ENCODE measurements at regions not wholly inside any gene's neighbourhood (a gene's known extent, or its start where the extent isn't known, plus 50 kb on each side); places are given as distances from the start of the nearest gene placed in this dataset.
"Not testable (repeated sequence)": the region's sequence is repeated elsewhere in the genome, so short reads cannot be mapped to it uniquely, and the experiment has no call there.

GRCh38 chr13:106088085-106088484 lies 447.4 kb downstream of the EFNB2 start:
- TF ChIP-seq POLR2A (IDR thresholded peaks at IDR 0.05; ENCODE audit: low read depth, low read length) (no peak), POU2F2 (IDR thresholded peaks at IDR 0.05; ENCODE audit: low read depth, low read length) (no peak)
- no peak for FAIRE-seq
- no peak for DNase-seq (ENCODE audit: insufficient read length, low spot score)

DNA sequence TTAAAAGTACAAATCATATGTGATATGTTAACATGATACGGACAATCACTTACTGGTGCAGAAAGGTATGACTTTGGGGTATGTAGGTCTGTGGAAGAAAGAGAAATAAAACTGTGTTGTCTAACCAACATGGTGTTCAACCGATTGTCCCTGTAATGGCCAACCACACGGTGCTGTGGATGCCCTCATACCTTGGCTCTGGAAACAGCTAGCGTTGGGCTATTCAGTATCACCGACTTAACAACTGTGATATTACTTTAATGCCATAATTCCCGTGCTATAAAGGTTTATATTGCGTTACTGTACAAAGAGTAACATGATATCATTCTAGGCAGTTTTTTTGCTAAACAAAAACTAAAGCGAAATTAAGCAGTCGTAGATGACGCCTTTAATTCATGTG lies 448.3 kb downstream of the EFNB2 start:
- DNase-seq (ENCODE audit: insufficient read length, low spot score) (no peak), FAIRE-seq (no peak)
- TF ChIP-seq POLR2AphosphoS5 (IDR thresholded peaks at IDR 0.05; ENCODE audit: low read depth, low read length) = no peak
- TF ChIP-seq POU2F2 (IDR thresholded peaks at IDR 0.05; ENCODE audit: low read depth, low read length) = no peak
- TF ChIP-seq SPI1 (IDR thresholded peaks at IDR 0.05; ENCODE audit: low read depth, low read length) = no peak
- TF ChIP-seq POLR2A (IDR thresholded peaks at IDR 0.05; ENCODE audit: low read depth, low read length) = no peak
- TF ChIP-seq TAF1 (IDR thresholded peaks at IDR 0.05; ENCODE audit: low read depth, low read length) = no peak
- TF ChIP-seq PAX5 (IDR thresholded peaks at IDR 0.05; ENCODE audit: insufficient read depth, low read length, severe bottlenecking) = no peak

DNA sequence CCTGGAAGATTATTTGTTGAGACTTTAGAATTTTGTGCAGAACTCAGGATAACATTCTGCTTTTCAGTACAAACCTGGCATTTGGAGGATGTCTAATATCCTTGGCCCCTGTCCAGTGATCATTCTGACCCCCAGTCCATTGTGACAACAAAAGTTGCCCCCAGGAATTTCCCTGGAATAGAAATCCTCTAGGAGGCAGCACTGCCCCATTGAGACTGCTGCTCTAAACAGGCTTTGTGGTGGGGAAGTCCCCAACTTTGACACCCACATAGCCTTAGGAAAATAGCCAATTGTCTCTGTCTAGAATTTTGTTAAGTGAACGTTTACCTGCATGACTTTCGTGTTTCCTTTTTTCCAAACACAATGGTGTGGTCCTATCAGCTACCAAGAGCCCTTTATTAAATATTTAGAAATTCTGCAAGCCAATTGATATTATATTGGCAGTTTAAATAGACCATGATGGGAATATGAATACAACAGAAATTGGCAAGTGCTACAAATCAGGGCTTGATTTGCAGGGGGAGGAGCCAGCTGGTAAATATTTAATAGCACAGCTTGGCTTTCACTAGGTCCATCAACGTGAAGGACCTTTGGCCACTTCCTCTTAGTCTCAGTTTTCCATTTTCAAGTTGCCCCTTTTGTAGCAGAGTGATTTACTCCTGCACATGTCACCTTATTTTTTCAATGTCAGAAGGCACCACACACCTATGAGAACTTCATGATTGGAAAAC lies 451.7 kb downstream of the EFNB2 start:
- DNase-seq (ENCODE audit: insufficient read length, low spot score) (no peak), FAIRE-seq (no peak)
- TF ChIP-seq TAF1 (IDR thresholded peaks at IDR 0.05; ENCODE audit: low read depth, low read length) = no peak
- TF ChIP-seq POLR2A (IDR thresholded peaks at IDR 0.05; ENCODE audit: low read depth, low read length) = no peak
- TF ChIP-seq POLR2AphosphoS5 (IDR thresholded peaks at IDR 0.05; ENCODE audit: low read depth, low read length) = no peak
- no peak for TF ChIP-seq POU2F2 (IDR thresholded peaks at IDR 0.05; ENCODE audit: low read depth, low read length)
- TF ChIP-seq PAX5 (IDR thresholded peaks at IDR 0.05; ENCODE audit: insufficient read depth, low read length, severe bottlenecking) = no peak
- no peak for TF ChIP-seq SPI1 (IDR thresholded peaks at IDR 0.05; ENCODE audit: low read depth, low read length)

DNA sequence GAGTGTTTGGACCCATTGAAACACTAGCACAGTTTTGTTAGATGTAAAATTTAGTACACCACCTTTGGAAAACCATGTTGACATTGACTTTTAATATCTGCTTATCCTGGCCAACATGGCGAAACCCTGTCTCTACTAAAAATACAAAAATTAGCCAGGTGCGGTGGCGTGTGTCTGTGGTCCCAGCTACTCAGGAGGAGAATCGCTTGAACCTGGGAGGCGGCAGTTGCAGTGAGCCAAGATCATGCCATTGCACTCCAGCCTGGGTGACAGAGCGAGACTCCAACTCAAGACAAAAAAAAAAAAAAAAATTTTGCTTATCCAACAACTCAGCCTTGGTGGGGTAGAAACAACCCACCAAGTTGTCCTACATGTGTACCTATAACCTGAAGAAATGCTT lies 454.2 kb downstream of the EFNB2 start:
- DNase-seq (ENCODE audit: insufficient read length, low spot score); FAIRE-seq: not testable (repeated sequence)

- FAIRE-seq = no peak
Measured at GRCh38 chr13:106078191-106078590, 457.3 kb downstream of the EFNB2 start.

GRCh38 chr13:106077017-106077416 lies 458.4 kb downstream of the EFNB2 start:
- FAIRE-seq (no peak), DNase-seq (ENCODE audit: insufficient read length, low spot score) (no peak)
- no peak for TF ChIP-seq TAF1 (IDR thresholded peaks at IDR 0.05; ENCODE audit: low read depth, low read length)
- no peak for TF ChIP-seq POU2F2 (IDR thresholded peaks at IDR 0.05; ENCODE audit: low read depth, low read length)
- TF ChIP-seq PAX5 (IDR thresholded peaks at IDR 0.05; ENCODE audit: insufficient read depth, low read length, severe bottlenecking) = no peak
- no peak for TF ChIP-seq POLR2AphosphoS5 (IDR thresholded peaks at IDR 0.05; ENCODE audit: low read depth, low read length)
- no peak for TF ChIP-seq POLR2A (IDR thresholded peaks at IDR 0.05; ENCODE audit: low read depth, low read length)
- TF ChIP-seq SPI1 (IDR thresholded peaks at IDR 0.05; ENCODE audit: low read depth, low read length) = no peak

More at GRCh38 chr13:106078191-106078590, 457.3 kb downstream of the EFNB2 start:
- TF ChIP-seq POLR2AphosphoS5 (IDR thresholded peaks at IDR 0.05; ENCODE audit: low read depth, low read length) (no peak), POU2F2 (IDR thresholded peaks at IDR 0.05; ENCODE audit: low read depth, low read length) (no peak), TAF1 (IDR thresholded peaks at IDR 0.05; ENCODE audit: low read depth, low read length) (no peak), POLR2A (IDR thresholded peaks at IDR 0.05; ENCODE audit: low read depth, low read length) (no peak), PAX5 (IDR thresholded peaks at IDR 0.05; ENCODE audit: insufficient read depth, low read length, severe bottlenecking) (no peak), SPI1 (IDR thresholded peaks at IDR 0.05; ENCODE audit: low read depth, low read length) (no peak)
- DNase-seq (ENCODE audit: insufficient read length, low spot score) = no peak

GRCh38 chr13:106072014-106072413 lies 463.4 kb downstream of the EFNB2 start:
- no peak for DNase-seq (ENCODE audit: insufficient read length, low spot score)
- FAIRE-seq = no peak
- TF ChIP-seq POLR2A (IDR thresholded peaks at IDR 0.05; ENCODE audit: low read depth, low read length) (no peak), TAF1 (IDR thresholded peaks at IDR 0.05; ENCODE audit: low read depth, low read length) (no peak), SPI1 (IDR thresholded peaks at IDR 0.05; ENCODE audit: low read depth, low read length) (no peak)

GRCh38 chr13:106063591-106064313 lies 471.7 kb downstream of the EFNB2 start:
- DNase-seq (ENCODE audit: insufficient read length, low spot score) = no peak
- no peak for FAIRE-seq
- TF ChIP-seq PAX5 (IDR thresholded peaks at IDR 0.05; ENCODE audit: insufficient read depth, low read length, severe bottlenecking) (no peak), POLR2A (IDR thresholded peaks at IDR 0.05; ENCODE audit: low read depth, low read length) (no peak), POU2F2 (IDR thresholded peaks at IDR 0.05; ENCODE audit: low read depth, low read length) (no peak), TAF1 (IDR thresholded peaks at IDR 0.05; ENCODE audit: low read depth, low read length) (no peak), SPI1 (IDR thresholded peaks at IDR 0.05; ENCODE audit: low read depth, low read length) (no peak), POLR2AphosphoS5 (IDR thresholded peaks at IDR 0.05; ENCODE audit: low read depth, low read length) (no peak)

DNA sequence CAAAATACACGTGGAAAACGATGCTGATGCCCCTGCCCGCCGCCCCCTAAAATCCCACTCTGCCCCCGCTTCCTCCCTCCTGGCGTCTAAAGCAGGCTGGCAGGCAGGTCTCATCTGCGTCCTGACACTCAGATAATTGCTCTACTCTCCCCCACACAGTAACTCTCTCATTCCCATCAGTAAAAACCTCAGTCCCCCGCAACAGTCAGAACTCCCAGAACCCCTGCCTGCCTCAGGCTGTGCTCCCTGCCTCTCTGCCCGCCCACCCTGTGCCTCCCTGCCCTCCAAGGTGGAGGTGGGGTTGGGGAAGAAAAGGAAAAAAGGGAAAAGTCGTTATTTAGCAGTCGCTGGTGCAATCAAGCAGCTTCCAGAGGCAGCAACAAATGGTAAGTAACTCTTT lies 473.7 kb downstream of the EFNB2 start:
- TF ChIP-seq POU2F2 (IDR thresholded peaks at IDR 0.05; ENCODE audit: low read depth, low read length) (no peak), PAX5 (IDR thresholded peaks at IDR 0.05; ENCODE audit: insufficient read depth, low read length, severe bottlenecking) (no peak), POLR2AphosphoS5 (IDR thresholded peaks at IDR 0.05; ENCODE audit: low read depth, low read length) (no peak), TAF1 (IDR thresholded peaks at IDR 0.05; ENCODE audit: low read depth, low read length) (no peak), SPI1 (IDR thresholded peaks at IDR 0.05; ENCODE audit: low read depth, low read length) (no peak), POLR2A (IDR thresholded peaks at IDR 0.05; ENCODE audit: low read depth, low read length) (no peak)
- no peak for FAIRE-seq
- DNase-seq (ENCODE audit: insufficient read length, low spot score) = no peak

DNA sequence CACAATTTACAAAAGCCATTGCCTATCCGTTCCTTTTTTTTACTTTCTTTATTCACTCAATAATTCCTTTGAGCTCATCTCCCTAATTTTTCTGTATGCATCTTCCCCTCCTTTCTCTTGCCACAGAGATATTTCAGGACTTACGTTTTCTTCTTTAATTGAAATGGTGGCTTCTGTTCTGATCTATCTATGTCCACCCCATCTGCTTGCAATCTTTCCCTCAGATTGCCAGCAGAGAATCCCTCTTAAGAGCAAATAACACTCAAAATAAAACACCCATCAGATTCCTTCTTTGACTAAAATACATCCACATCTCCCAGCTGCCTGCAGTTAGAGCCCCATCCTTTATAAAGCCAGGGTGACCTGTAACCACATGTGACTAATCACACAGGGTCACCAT lies 478.6 kb downstream of the EFNB2 start:
- DNase-seq (ENCODE audit: insufficient read length, low spot score) (no peak), FAIRE-seq (no peak)
- TF ChIP-seq TAF1 (IDR thresholded peaks at IDR 0.05; ENCODE audit: low read depth, low read length) (no peak), PAX5 (IDR thresholded peaks at IDR 0.05; ENCODE audit: insufficient read depth, low read length, severe bottlenecking) (no peak), POLR2AphosphoS5 (IDR thresholded peaks at IDR 0.05; ENCODE audit: low read depth, low read length) (no peak), POLR2A (IDR thresholded peaks at IDR 0.05; ENCODE audit: low read depth, low read length) (no peak), SPI1 (IDR thresholded peaks at IDR 0.05; ENCODE audit: low read depth, low read length) (no peak), POU2F2 (IDR thresholded peaks at IDR 0.05; ENCODE audit: low read depth, low read length) (no peak)

All from GM12891 (cell line).